ENCODE measurements at regions not wholly inside any gene's neighbourhood (a gene's known extent, or its start where the extent isn't known, plus 50 kb on each side); places are given as distances from the start of the nearest gene placed in this dataset.

- TF ChIP-seq BHLHE40 (IDR thresholded peaks at IDR 0.05; ENCODE audit: borderline replicate concordance): no peak
- no peak for TF ChIP-seq ELF4 (IDR thresholded peaks at IDR 0.05)
- no peak for TF ChIP-seq NFRKB (IDR thresholded peaks at IDR 0.05)
- TF ChIP-seq PKNOX1 (IDR thresholded peaks at IDR 0.05): no peak
- no peak for TF ChIP-seq ZNF384 (IDR thresholded peaks at IDR 0.05)
- no peak for TF ChIP-seq SP1 (IDR thresholded peaks at IDR 0.05)
- no peak for TF ChIP-seq ARNT (IDR thresholded peaks at IDR 0.05)
- TF ChIP-seq FOXA1 (IDR thresholded peaks at IDR 0.05): no peak
- TF ChIP-seq SUZ12 (IDR thresholded peaks at IDR 0.05): no peak
- no peak for TF ChIP-seq L3MBTL2 (conservative IDR thresholded peaks at IDR 0.05)
- TF ChIP-seq FOXM1 (IDR thresholded peaks at IDR 0.05; ENCODE audit: borderline replicate concordance): no peak
- TF ChIP-seq FOXK2 (IDR thresholded peaks at IDR 0.05): no peak
- TF ChIP-seq LEF1 (IDR thresholded peaks at IDR 0.05; ENCODE audit: borderline replicate concordance): no peak
- no peak for TF ChIP-seq CTBP1 (IDR thresholded peaks at IDR 0.05; ENCODE audit: borderline replicate concordance)
Measured at GRCh38 chr1:94672001-94672400, 130.4 kb upstream of the F3 start.
